ENCODE measurements at regions not wholly inside any gene's neighbourhood (a gene's known extent, or its start where the extent isn't known, plus 50 kb on each side); places are given as distances from the start of the nearest gene placed in this dataset.

- Histone ChIP-seq H3F3A (ENCODE audit: control insufficient read depth, insufficient read depth) (no peaks in the 10 kb centered on the region), H3K4me2 (ENCODE audit: low read length) (no peak overlapping the region), H3K27me3 (ENCODE audit: control insufficient read depth, low read length) (no peaks in the 10 kb centered on the region), H4K20me1 (ENCODE audit: control insufficient read depth, insufficient read depth, low read depth, low read length) (no peaks in the 10 kb centered on the region), H3K9me2 (replicated peaks; ENCODE audit: control insufficient read depth, low read length) (no peaks in the 10 kb centered on the region), H3K4me3 (ENCODE audit: low read length) (no peak overlapping the region), H3K4me1 (ENCODE audit: control insufficient read depth, low read length) (no peaks in the 10 kb centered on the region), H3K9me3 (ENCODE audit: control insufficient read depth, insufficient read depth, low read length) (no peaks in the 10 kb centered on the region), H3K27ac (ENCODE audit: low read depth, low read length) (no peak overlapping the region), H3K79me2 (ENCODE audit: control insufficient read depth, low read length) (no peaks in the 10 kb centered on the region), H3K36me3 (ENCODE audit: control insufficient read depth, low read length) (no peaks in the 10 kb centered on the region)
- no peak for TF ChIP-seq CTCF (IDR thresholded peaks at IDR 0.05; ENCODE audit: low read depth, low read length, poor library complexity, severe bottlenecking)
- TF ChIP-seq EZH2phosphoT487 (IDR thresholded peaks at IDR 0.05; ENCODE audit: borderline replicate concordance, low read length): no peak
Measured at GRCh38 chr16:49913720-49914119, 57.8 kb upstream of the ZNF423 start.

GRCh38 chr16:49914657-49915056 lies 58.7 kb upstream of the ZNF423 start:
- H3K27ac ChIP-seq (ENCODE audit: low read depth, low read length): no peak overlapping the region
- TF ChIP-seq CTCF (IDR thresholded peaks at IDR 0.05; ENCODE audit: low read depth, low read length, poor library complexity, severe bottlenecking): no peak
- TF ChIP-seq EZH2phosphoT487 (IDR thresholded peaks at IDR 0.05; ENCODE audit: borderline replicate concordance, low read length): no peak

GRCh38 chr16:49918257-49918656 lies 62.3 kb upstream of the ZNF423 start:
- Histone ChIP-seq H4K20me1 (ENCODE audit: control insufficient read depth, insufficient read depth, low read depth, low read length) (no peaks in the 10 kb centered on the region), H3K9me2 (replicated peaks; ENCODE audit: control insufficient read depth, low read length) (no peaks in the 10 kb centered on the region), H3K27me3 (ENCODE audit: control insufficient read depth, low read length) (no peaks in the 10 kb centered on the region), H3K36me3 (ENCODE audit: control insufficient read depth, low read length) (no peaks in the 10 kb centered on the region), H3F3A (ENCODE audit: control insufficient read depth, insufficient read depth) (no peaks in the 10 kb centered on the region), H3K27ac (ENCODE audit: low read depth, low read length) (no peak overlapping the region), H3K9me3 (ENCODE audit: control insufficient read depth, insufficient read depth, low read length) (no peaks in the 10 kb centered on the region), H3K4me2 (ENCODE audit: low read length) (no peak overlapping the region), H3K4me3 (ENCODE audit: low read length) (no peak overlapping the region), H3K4me1 (ENCODE audit: control insufficient read depth, low read length) (no peaks in the 10 kb centered on the region), H3K79me2 (ENCODE audit: control insufficient read depth, low read length) (no peaks in the 10 kb centered on the region)
- TF ChIP-seq EZH2phosphoT487 (IDR thresholded peaks at IDR 0.05; ENCODE audit: borderline replicate concordance, low read length) (no peak), CTCF (IDR thresholded peaks at IDR 0.05; ENCODE audit: low read depth, low read length, poor library complexity, severe bottlenecking) (no peak)

More at GRCh38 chr16:49914657-49915056, 58.7 kb upstream of the ZNF423 start:
- Histone ChIP-seq H3K36me3 (ENCODE audit: control insufficient read depth, low read length) (no peaks in the 10 kb centered on the region), H3K79me2 (ENCODE audit: control insufficient read depth, low read length) (no peaks in the 10 kb centered on the region), H4K20me1 (ENCODE audit: control insufficient read depth, insufficient read depth, low read depth, low read length) (no peaks in the 10 kb centered on the region), H3K9me2 (replicated peaks; ENCODE audit: control insufficient read depth, low read length) (no peaks in the 10 kb centered on the region), H3F3A (ENCODE audit: control insufficient read depth, insufficient read depth) (no peaks in the 10 kb centered on the region), H3K27me3 (ENCODE audit: control insufficient read depth, low read length) (no peaks in the 10 kb centered on the region), H3K4me2 (ENCODE audit: low read length) (no peak overlapping the region), H3K4me3 (ENCODE audit: low read length) (no peak overlapping the region), H3K4me1 (ENCODE audit: control insufficient read depth, low read length) (no peaks in the 10 kb centered on the region), H3K9me3 (ENCODE audit: control insufficient read depth, insufficient read depth, low read length) (no peaks in the 10 kb centered on the region)

- Histone ChIP-seq H3K36me3 (ENCODE audit: control insufficient read depth, low read length) (no peaks in the 10 kb centered on the region), H3K9me2 (replicated peaks; ENCODE audit: control insufficient read depth, low read length) (no peaks in the 10 kb centered on the region), H3K9me3 (ENCODE audit: control insufficient read depth, insufficient read depth, low read length) (no peaks in the 10 kb centered on the region), H4K20me1 (ENCODE audit: control insufficient read depth, insufficient read depth, low read depth, low read length) (no peaks in the 10 kb centered on the region), H3K27ac (ENCODE audit: low read depth, low read length) (no peak overlapping the region), H3K4me2 (ENCODE audit: low read length) (no peak overlapping the region), H3K4me3 (ENCODE audit: low read length) (no peak overlapping the region), H3K27me3 (ENCODE audit: control insufficient read depth, low read length) (no peaks in the 10 kb centered on the region), H3K4me1 (ENCODE audit: control insufficient read depth, low read length) (no peaks in the 10 kb centered on the region), H3F3A (ENCODE audit: control insufficient read depth, insufficient read depth) (no peaks in the 10 kb centered on the region), H3K79me2 (ENCODE audit: control insufficient read depth, low read length) (no peaks in the 10 kb centered on the region)
- no peak for TF ChIP-seq EZH2phosphoT487 (IDR thresholded peaks at IDR 0.05; ENCODE audit: borderline replicate concordance, low read length)
- no peak for TF ChIP-seq CTCF (IDR thresholded peaks at IDR 0.05; ENCODE audit: low read depth, low read length, poor library complexity, severe bottlenecking)
Measured at GRCh38 chr16:49919327-49919726, 63.4 kb upstream of the ZNF423 start.
